ENCODE measurements at regions not wholly inside any gene's neighbourhood (a gene's known extent, or its start where the extent isn't known, plus 50 kb on each side); places are given as distances from the start of the nearest gene placed in this dataset.

- H3K36me3 ChIP-seq (ENCODE audit: low read length): no peaks in the 10 kb centered on the region
- no peak overlapping the region for H2AFZ ChIP-seq (ENCODE audit: low read depth, low read length, severe bottlenecking)
- no peaks in the 10 kb centered on the region for H4K20me1 ChIP-seq (ENCODE audit: low read depth, low read length)
- no peak overlapping the region for H3K9ac ChIP-seq (ENCODE audit: low read length)
- H3F3A ChIP-seq (ENCODE audit: insufficient read depth): no peaks in the 10 kb centered on the region
- no peaks in the 10 kb centered on the region for H3K27me3 ChIP-seq (ENCODE audit: low read length)
- no peaks in the 10 kb centered on the region for H3K79me2 ChIP-seq (ENCODE audit: insufficient read depth, low read length)
- no peak overlapping the region for H3K4me2 ChIP-seq (ENCODE audit: low read depth, low read length, poor library complexity, severe bottlenecking)
- TF ChIP-seq CTCF (IDR thresholded peaks at IDR 0.05; ENCODE audit: insufficient read depth, low read length, poor library complexity, severe bottlenecking): no peak
- TF ChIP-seq EZH2phosphoT487 (conservative IDR thresholded peaks at IDR 0.05; ENCODE audit: low read length): no peak
- no peak overlapping the region for H3K4me3 ChIP-seq (ENCODE audit: insufficient read depth, low read length, poor library complexity, severe bottlenecking)
- H3K9me3 ChIP-seq (ENCODE audit: insufficient read depth, low read length): no peaks in the 10 kb centered on the region; the same call in 1 of the 2 replicates
- H3K27ac ChIP-seq (ENCODE audit: low read depth, low read length): no peak overlapping the region
- H3K9me2 ChIP-seq (replicated peaks; ENCODE audit: insufficient read depth, low read length): no peaks in the 10 kb centered on the region
These were observed 612.2 kb upstream of the EPHA6 start for GRCh38 chr3:96202181-96202580.

DNA sequence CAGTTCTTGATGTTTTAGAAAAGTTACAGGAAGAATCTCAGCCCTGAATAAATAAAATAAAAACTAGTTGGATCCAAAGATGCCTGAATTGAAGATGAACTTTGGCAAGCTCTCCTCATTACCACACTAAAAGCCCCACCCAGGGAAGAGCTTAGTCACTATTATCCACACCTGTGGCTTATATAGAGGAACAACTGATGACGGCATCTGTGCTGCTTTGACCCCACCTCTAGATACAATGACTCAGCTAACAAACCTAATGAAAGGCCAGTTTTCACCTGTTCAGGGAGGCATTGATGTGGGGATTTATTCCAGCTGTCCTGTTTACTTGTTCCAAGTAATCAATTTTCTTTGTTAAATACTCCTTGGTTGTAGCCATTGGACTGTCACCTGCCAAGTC, 604.7 kb upstream of the EPHA6 start:
- no peaks in the 10 kb centered on the region for H3K27me3 ChIP-seq (ENCODE audit: low read length)
- no peak overlapping the region for H3K9ac ChIP-seq (ENCODE audit: low read length)
- no peaks in the 10 kb centered on the region for H3K79me2 ChIP-seq (ENCODE audit: insufficient read depth, low read length)
- H3K4me3 ChIP-seq (ENCODE audit: insufficient read depth, low read length, poor library complexity, severe bottlenecking): no peak overlapping the region
- H3K36me3 ChIP-seq (ENCODE audit: low read length): no peaks in the 10 kb centered on the region
- H3K9me2 ChIP-seq (replicated peaks; ENCODE audit: insufficient read depth, low read length): no peaks in the 10 kb centered on the region
- no peak overlapping the region for H2AFZ ChIP-seq (ENCODE audit: low read depth, low read length, severe bottlenecking)
- no peak for TF ChIP-seq EZH2phosphoT487 (conservative IDR thresholded peaks at IDR 0.05; ENCODE audit: low read length)
- TF ChIP-seq CTCF (IDR thresholded peaks at IDR 0.05; ENCODE audit: insufficient read depth, low read length, poor library complexity, severe bottlenecking): no peak
- H4K20me1 ChIP-seq (ENCODE audit: low read depth, low read length): no peaks in the 10 kb centered on the region
- no peak overlapping the region for H3K27ac ChIP-seq (ENCODE audit: low read depth, low read length)
- no peaks in the 10 kb centered on the region for H3F3A ChIP-seq (ENCODE audit: insufficient read depth)
- 0 out of 2 replicates have a peak, but pooled peaks cover under 1% of the 10 kb centered on the region for H3K9me3 ChIP-seq (ENCODE audit: insufficient read depth, low read length)
- H3K4me2 ChIP-seq (ENCODE audit: low read depth, low read length, poor library complexity, severe bottlenecking): no peak overlapping the region

DNA sequence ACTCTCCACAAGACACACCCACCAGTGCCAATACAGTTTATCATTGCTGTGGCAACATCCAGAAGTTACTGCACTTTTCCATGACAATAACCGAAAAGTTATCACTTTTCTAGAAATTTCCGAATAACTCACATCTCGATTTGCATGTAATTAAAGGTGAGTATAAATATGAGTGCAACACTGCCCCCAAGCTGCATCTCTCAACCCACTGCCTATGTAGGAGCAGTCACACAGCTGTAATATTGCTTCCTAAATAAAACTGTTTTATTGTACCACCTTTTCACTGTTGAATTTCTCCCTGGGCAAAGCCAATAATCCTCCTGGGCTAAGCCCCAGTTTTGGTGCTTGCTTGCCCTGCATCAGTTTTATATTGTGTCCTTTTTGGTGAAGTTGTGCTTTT, 601.0 kb upstream of the EPHA6 start:
- Histone ChIP-seq H3K9ac (ENCODE audit: low read length) (no peak overlapping the region), H3K79me2 (ENCODE audit: insufficient read depth, low read length) (no peaks in the 10 kb centered on the region), H3K4me2 (ENCODE audit: low read depth, low read length, poor library complexity, severe bottlenecking) (no peak overlapping the region), H3K36me3 (ENCODE audit: low read length) (no peaks in the 10 kb centered on the region), H3F3A (ENCODE audit: insufficient read depth) (no peaks in the 10 kb centered on the region), H3K27ac (ENCODE audit: low read depth, low read length) (no peak overlapping the region), H3K4me3 (ENCODE audit: insufficient read depth, low read length, poor library complexity, severe bottlenecking) (no peak overlapping the region), H3K9me2 (replicated peaks; ENCODE audit: insufficient read depth, low read length) (no peaks in the 10 kb centered on the region), H3K9me3 (ENCODE audit: insufficient read depth, low read length) (0 out of 2 replicates have a peak, but pooled peaks cover 4% of the 10 kb centered on the region), H3K27me3 (ENCODE audit: low read length) (no peaks in the 10 kb centered on the region), H2AFZ (ENCODE audit: low read depth, low read length, severe bottlenecking) (no peak overlapping the region), H4K20me1 (ENCODE audit: low read depth, low read length) (no peaks in the 10 kb centered on the region)
- no peak for TF ChIP-seq CTCF (IDR thresholded peaks at IDR 0.05; ENCODE audit: insufficient read depth, low read length, poor library complexity, severe bottlenecking)
- TF ChIP-seq EZH2phosphoT487 (conservative IDR thresholded peaks at IDR 0.05; ENCODE audit: low read length): no peak

Data from SU-DHL-6 (cell line).